Head of caudate nucleus (tissue), 42 donors: ENCODE measurements at regions not wholly inside any gene's neighbourhood (a gene's known extent, or its start where the extent isn't known, plus 50 kb on each side); places are given as distances from the start of the nearest gene placed in this dataset.

Experiments
- DNase-seq, 42 donors: peaks; one replicate each; pipeline versions ENCODE4 v3.0.0 to v3.0.0-alpha.2; 2020 to 2021; ENCODE audit warnings: mixed read lengths in 7 of 42
- intact Hi-C: fragments of 100-400 bp; cut with DNase I; formaldehyde crosslinking; loops from one replicate; pipeline ENCODE4 v1.15.0; 2022

GRCh38 chr6:156378853-156379252 lies 398.3 kb upstream of the ARID1B start:
- intact Hi-C loops: no loop called here
- no peak for DNase-seq

GRCh38 chr6:156376091-156376490 lies 401.1 kb upstream of the ARID1B start:
- no peak for DNase-seq
- intact Hi-C loops: no loop called here

GRCh38 chr6:156359912-156360311 lies 417.3 kb upstream of the ARID1B start:
- no peak for DNase-seq
- intact Hi-C loops: no loop called here

GRCh38 chr6:156352861-156353260 lies 424.3 kb upstream of the ARID1B start:
- no peak for DNase-seq
- intact Hi-C loops: no loop called here

- intact Hi-C loops: no loop called here
- DNase-seq: no peak
Measured at GRCh38 chr6:156351346-156351966, 425.7 kb upstream of the ARID1B start.

GRCh38 chr6:156350337-156350736 lies 426.8 kb upstream of the ARID1B start:
- intact Hi-C loops: no loop called here
- no peak for DNase-seq

GRCh38 chr6:156348849-156349248 lies 428.3 kb upstream of the ARID1B start:
- DNase-seq: no peak
- intact Hi-C loops: no loop called here

- intact Hi-C loops: no loop called here
- DNase-seq: no peak
Measured at GRCh38 chr6:156348424-156348823, 428.8 kb upstream of the ARID1B start.

- intact Hi-C loops: no loop called here
- DNase-seq: no peak
Measured at GRCh38 chr6:156347656-156348055, 429.5 kb upstream of the ARID1B start.

GRCh38 chr6:156347246-156347645 lies 429.9 kb upstream of the ARID1B start:
- no peak for DNase-seq
- intact Hi-C loops: no loop called here

GRCh38 chr6:156345700-156346099 lies 431.5 kb upstream of the ARID1B start:
- no peak for DNase-seq
- intact Hi-C loops: no loop called here

GRCh38 chr6:156344491-156344890 lies 432.7 kb upstream of the ARID1B start:
- no peak for DNase-seq
- intact Hi-C loops: no loop called here

GRCh38 chr6:156337801-156338200 lies 439.4 kb upstream of the ARID1B start:
- intact Hi-C loops: no loop called here
- DNase-seq: no peak

- no peak for DNase-seq
- intact Hi-C loops: no loop called here
Measured at GRCh38 chr6:156336733-156337132, 440.4 kb upstream of the ARID1B start.

- intact Hi-C loops: no loop called here
- DNase-seq: peak in 1 of 42 donors; percentile 16
Measured at GRCh38 chr6:156336089-156336488, 441.1 kb upstream of the ARID1B start.

- intact Hi-C loops: no loop called here
- no peak for DNase-seq
Measured at GRCh38 chr6:156334966-156335365, 442.2 kb upstream of the ARID1B start.

GRCh38 chr6:156319707-156320106 lies 457.5 kb upstream of the ARID1B start:
- DNase-seq: no peak
- intact Hi-C loops: no loop called here

GRCh38 chr6:156316583-156317125 lies 460.5 kb upstream of the ARID1B start:
- peak in 9 of 42 donors; percentile 8 to 42 (median 17) for DNase-seq
- intact Hi-C loops: no loop called here

- DNase-seq: no peak
- intact Hi-C loops: no loop called here
Measured at GRCh38 chr6:156315146-156315545, 462.0 kb upstream of the ARID1B start.

- intact Hi-C loops: no loop called here
- DNase-seq: no peak
Measured at GRCh38 chr6:156313037-156313436, 464.1 kb upstream of the ARID1B start.

GRCh38 chr6:156311291-156311690 lies 465.9 kb upstream of the ARID1B start:
- intact Hi-C loops: no loop called here
- DNase-seq: no peak

- no peak for DNase-seq
- intact Hi-C loops: no loop called here
Measured at GRCh38 chr6:156310701-156311100, 466.5 kb upstream of the ARID1B start.
